DOHH2 (cell line): ENCODE measurements at regions not wholly inside any gene's neighbourhood (a gene's known extent, or its start where the extent isn't known, plus 50 kb on each side); places are given as distances from the start of the nearest gene placed in this dataset.

Source experiments
- H3F3A ChIP-seq: fragments of 200-600 bp; sonication (generic), shearing (Covaris generic); 2 replicates; pipeline ENCODE4 v1.6.0; 2016; ENCODE audit warnings: antibody characterized with exemption, mild to moderate bottlenecking; ENCODE audit not compliant: control insufficient read depth, insufficient read depth
- H3K27ac ChIP-seq: fragments of 200-600 bp; sonication (generic); 2 replicates; pipeline ENCODE4 v1.5.1; 2014; ENCODE audit warnings: low read depth, mild to moderate bottlenecking, low read length, moderate library complexity
- H3K27me3 ChIP-seq: fragments of 200-600 bp; sonication (generic); 2 replicates; pipeline ENCODE4 v1.6.1; 2014; ENCODE audit warnings: mild to moderate bottlenecking, low read length, mixed read lengths; ENCODE audit not compliant: control insufficient read depth
- H3K36me3 ChIP-seq: fragments of 200-600 bp; sonication (generic); 2 replicates; pipeline ENCODE4 v1.6.1; 2014; ENCODE audit warnings: mild to moderate bottlenecking, low read length, moderate library complexity, mixed read lengths; ENCODE audit not compliant: control insufficient read depth
- H3K4me1 ChIP-seq: fragments of 200-600 bp; sonication (generic); 2 replicates; pipeline ENCODE4 v1.6.1; 2014; ENCODE audit warnings: mild to moderate bottlenecking, low read length, mixed read lengths; ENCODE audit not compliant: control insufficient read depth
- H3K4me2 ChIP-seq: fragments of 200-600 bp; sonication (generic); 2 replicates; pipeline ENCODE4 v1.6.0; 2014; ENCODE audit warnings: mild to moderate bottlenecking, low read length, moderate library complexity
- H3K4me3 ChIP-seq: fragments of 200-600 bp; sonication (generic); 2 replicates; pipeline ENCODE4 v1.5.1; 2014; ENCODE audit warnings: mild to moderate bottlenecking, low read length, mixed read lengths
- H3K79me2 ChIP-seq: fragments of 200-600 bp; sonication (generic); 2 replicates; pipeline ENCODE4 v1.6.1; 2014; ENCODE audit warnings: mild to moderate bottlenecking, low read length, mixed read lengths; ENCODE audit not compliant: control insufficient read depth
- H3K9me2 ChIP-seq: fragments of 200-600 bp; sonication (generic); replicated peaks from 2 replicates; pipeline ENCODE4 v1.6.1; 2014; ENCODE audit warnings: mild to moderate bottlenecking, low read length, mixed read lengths; ENCODE audit not compliant: control insufficient read depth
- H3K9me3 ChIP-seq: fragments of 200-600 bp; sonication (generic); 2 replicates; pipeline ENCODE4 v1.6.1; 2014; ENCODE audit warnings: antibody characterized with exemption, low read length, mixed read lengths; ENCODE audit not compliant: control insufficient read depth, insufficient read depth
- H4K20me1 ChIP-seq: fragments of 200-600 bp; sonication (generic); 2 replicates; pipeline ENCODE4 v1.6.0; 2014; ENCODE audit warnings: low read depth, mild to moderate bottlenecking, antibody characterized with exemption, low read length, moderate library complexity; ENCODE audit not compliant: control insufficient read depth, insufficient read depth
- EZH2phosphoT487 ChIP-seq: fragments of 200-600 bp; sonication (generic); IDR thresholded peaks from 2 replicates; pipeline ENCODE4 v1.6.1; 2017; ENCODE audit warnings: borderline replicate concordance, mild to moderate bottlenecking, antibody characterized with exemption, low read length, moderate library complexity, mixed read lengths
- TF ChIP-seq, protein P1 (sequence below): fragments of 200-600 bp; sonication (generic); IDR thresholded peaks from one replicate; pipeline ENCODE4 v1.5.1; 2014; ENCODE audit warnings: antibody characterized with exemption, mild to moderate bottlenecking, low read depth, low read length; ENCODE audit not compliant: poor library complexity, severe bottlenecking

DNA sequence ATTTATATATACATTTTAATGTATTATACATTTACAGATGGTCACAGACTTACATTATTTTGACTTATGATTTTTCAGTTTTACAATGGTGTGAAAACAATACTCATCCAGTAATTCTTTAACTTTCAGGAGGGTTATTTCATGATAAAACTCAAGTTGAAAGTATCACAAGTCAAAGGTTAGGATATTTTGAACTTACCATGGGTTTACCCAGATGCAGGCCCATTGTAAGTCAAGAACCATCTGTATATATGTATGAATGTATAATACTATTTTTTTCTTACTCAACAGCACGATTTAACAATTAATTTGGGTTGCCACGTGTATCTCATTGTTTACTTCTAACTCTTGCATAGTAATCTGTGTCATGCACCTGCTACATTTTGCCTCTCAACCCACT, 1002.0 kb downstream of the OTOL1 start:
- TF ChIP-seq EZH2phosphoT487 = no peak
- TF ChIP-seq, protein P1, sequence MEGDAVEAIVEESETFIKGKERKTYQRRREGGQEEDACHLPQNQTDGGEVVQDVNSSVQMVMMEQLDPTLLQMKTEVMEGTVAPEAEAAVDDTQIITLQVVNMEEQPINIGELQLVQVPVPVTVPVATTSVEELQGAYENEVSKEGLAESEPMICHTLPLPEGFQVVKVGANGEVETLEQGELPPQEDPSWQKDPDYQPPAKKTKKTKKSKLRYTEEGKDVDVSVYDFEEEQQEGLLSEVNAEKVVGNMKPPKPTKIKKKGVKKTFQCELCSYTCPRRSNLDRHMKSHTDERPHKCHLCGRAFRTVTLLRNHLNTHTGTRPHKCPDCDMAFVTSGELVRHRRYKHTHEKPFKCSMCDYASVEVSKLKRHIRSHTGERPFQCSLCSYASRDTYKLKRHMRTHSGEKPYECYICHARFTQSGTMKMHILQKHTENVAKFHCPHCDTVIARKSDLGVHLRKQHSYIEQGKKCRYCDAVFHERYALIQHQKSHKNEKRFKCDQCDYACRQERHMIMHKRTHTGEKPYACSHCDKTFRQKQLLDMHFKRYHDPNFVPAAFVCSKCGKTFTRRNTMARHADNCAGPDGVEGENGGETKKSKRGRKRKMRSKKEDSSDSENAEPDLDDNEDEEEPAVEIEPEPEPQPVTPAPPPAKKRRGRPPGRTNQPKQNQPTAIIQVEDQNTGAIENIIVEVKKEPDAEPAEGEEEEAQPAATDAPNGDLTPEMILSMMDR = no peak
- Histone ChIP-seq H3K4me3 (no peak overlapping the region), H3K79me2 (no peaks in the 10 kb centered on the region), H3K27me3 (no peaks in the 10 kb centered on the region), H3K36me3 (no peaks in the 10 kb centered on the region), H4K20me1 (no peaks in the 10 kb centered on the region), H3K4me2 (no peak overlapping the region), H3K9me2 (no peaks in the 10 kb centered on the region), H3K27ac (no peak overlapping the region), H3F3A (no peaks in the 10 kb centered on the region), H3K4me1 (no peaks in the 10 kb centered on the region), H3K9me3 (no peaks in the 10 kb centered on the region)

DNA sequence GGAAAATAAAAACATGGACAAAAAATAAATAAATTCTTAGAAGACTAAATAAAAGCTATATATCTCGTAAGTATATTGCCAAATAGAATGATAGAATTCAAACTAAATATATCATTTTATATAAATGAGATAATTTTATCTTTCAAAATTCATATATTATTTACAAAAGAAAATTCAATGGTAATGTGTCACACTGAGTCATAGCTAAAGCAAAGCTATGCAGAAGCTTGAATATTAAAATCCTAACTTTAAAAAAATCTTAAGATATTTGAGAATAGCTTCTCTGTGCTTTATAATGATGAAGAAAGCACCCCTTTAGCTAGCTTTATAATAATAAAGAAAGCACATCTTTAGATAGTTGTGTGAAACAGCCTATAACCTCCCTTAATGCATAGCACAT, 1010.8 kb downstream of the OTOL1 start:
- Histone ChIP-seq H3K4me2 (no peak overlapping the region), H3K36me3 (no peaks in the 10 kb centered on the region), H3K79me2 (no peaks in the 10 kb centered on the region), H3K27ac (no peak overlapping the region), H3K4me3 (no peak overlapping the region), H3K4me1 (no peaks in the 10 kb centered on the region), H4K20me1 (no peaks in the 10 kb centered on the region), H3F3A (no peaks in the 10 kb centered on the region), H3K27me3 (no peaks in the 10 kb centered on the region), H3K9me3 (no peaks in the 10 kb centered on the region), H3K9me2 (no peaks in the 10 kb centered on the region)
- no peak for TF ChIP-seq EZH2phosphoT487
- TF ChIP-seq, protein P1 = no peak

DNA sequence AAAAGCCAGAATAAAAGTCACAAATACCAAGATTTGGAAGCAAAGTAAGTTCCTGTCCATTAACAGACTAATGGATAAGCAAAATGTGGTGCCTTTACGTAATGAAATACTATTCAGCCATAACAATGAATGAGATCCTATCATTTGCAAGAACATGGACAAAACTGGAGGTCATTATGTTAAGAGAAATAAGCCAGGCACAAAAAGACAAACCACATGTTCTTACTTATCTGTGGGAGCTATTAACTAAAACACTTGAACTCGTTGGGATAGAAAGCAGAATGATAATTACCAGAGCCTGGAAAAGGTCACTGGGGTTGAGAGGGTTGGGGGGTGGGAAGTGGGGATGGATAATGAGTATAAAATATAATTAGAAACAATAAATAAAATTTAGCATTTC, 1015.9 kb downstream of the OTOL1 start:
- Histone ChIP-seq H3K27ac (no peak overlapping the region), H3K9me3 (no peaks in the 10 kb centered on the region), H3K4me3 (no peak overlapping the region), H3F3A (no peaks in the 10 kb centered on the region), H3K79me2 (no peaks in the 10 kb centered on the region), H3K9me2 (no peaks in the 10 kb centered on the region), H3K36me3 (no peaks in the 10 kb centered on the region), H3K27me3 (no peaks in the 10 kb centered on the region), H4K20me1 (no peaks in the 10 kb centered on the region), H3K4me1 (no peaks in the 10 kb centered on the region), H3K4me2 (no peak overlapping the region)
- no peak for TF ChIP-seq EZH2phosphoT487
- TF ChIP-seq, protein P1 = no peak

DNA sequence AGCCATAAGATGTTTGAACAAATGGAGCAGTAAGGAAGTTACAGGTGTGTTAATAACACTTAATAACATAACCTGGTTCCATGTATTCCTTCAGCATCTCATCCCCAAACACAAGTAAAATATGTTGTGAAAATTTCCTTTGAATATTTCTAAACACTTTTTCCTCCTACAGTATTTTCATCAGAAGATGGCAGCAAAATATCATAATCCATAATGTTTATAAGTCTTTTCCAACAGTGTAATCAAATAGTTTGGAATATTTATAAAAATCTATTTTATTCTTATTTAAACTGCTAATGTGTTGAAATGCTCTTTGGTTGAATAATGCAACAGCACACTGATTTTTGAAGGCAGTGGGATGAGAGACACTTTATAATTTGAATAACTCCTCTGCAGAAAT, 1020.5 kb downstream of the OTOL1 start:
- Histone ChIP-seq H3K79me2 (no peaks in the 10 kb centered on the region), H3F3A (no peaks in the 10 kb centered on the region), H4K20me1 (no peaks in the 10 kb centered on the region), H3K4me1 (no peaks in the 10 kb centered on the region), H3K9me2 (no peaks in the 10 kb centered on the region), H3K27ac (no peak overlapping the region), H3K4me3 (no peak overlapping the region), H3K27me3 (no peaks in the 10 kb centered on the region), H3K4me2 (no peak overlapping the region), H3K36me3 (no peaks in the 10 kb centered on the region), H3K9me3 (no peaks in the 10 kb centered on the region)
- TF ChIP-seq, protein P1 = no peak
- no peak for TF ChIP-seq EZH2phosphoT487
